GM18505 (cell line): ENCODE measurements at regions not wholly inside any gene's neighbourhood (a gene's known extent, or its start where the extent isn't known, plus 50 kb on each side); places are given as distances from the start of the nearest gene placed in this dataset.
A peak's percentile ranks its signal among the peaks of the same experiment; 100 is the strongest.

Source experiments
- ATAC-seq: cut with Tn5 transposase; IDR thresholded peaks from one replicate; pipeline ENCODE4 v1.9.1; 2021; ENCODE audit not compliant: unreplicated experiment
- POLR2A ChIP-seq: IDR thresholded peaks from 4 replicates; pipeline ENCODE4 v1.6.1; 2011; ENCODE audit warnings: borderline replicate concordance; ENCODE audit not compliant: insufficient read depth, insufficient read length; ENCODE audit errors: extremely low read depth

GRCh38 chr20:9981829-9982228 is 53.0 kb upstream of the ANKEF1 start:
- no peak for TF ChIP-seq POLR2A
- no peak for ATAC-seq

- ATAC-seq = peak; percentile 97
- no peak for TF ChIP-seq POLR2A
Measured at GRCh38 chr20:9978397-9979004, 56.3 kb upstream of the ANKEF1 start.

GRCh38 chr20:9977629-9978028 is 57.2 kb upstream of the ANKEF1 start:
- TF ChIP-seq POLR2A = no peak
- ATAC-seq = no peak

GRCh38 chr20:9974324-9974723 is 60.5 kb upstream of the ANKEF1 start:
- TF ChIP-seq POLR2A = no peak
- ATAC-seq = no peak

GRCh38 chr20:9971746-9972145 is 63.0 kb upstream of the ANKEF1 start:
- no peak for ATAC-seq
- no peak for TF ChIP-seq POLR2A

GRCh38 chr20:9969626-9970025 is 65.2 kb upstream of the ANKEF1 start:
- ATAC-seq = no peak
- no peak for TF ChIP-seq POLR2A

- no peak for TF ChIP-seq POLR2A
- no peak for ATAC-seq
Measured at GRCh38 chr20:9968015-9968414, 66.8 kb upstream of the ANKEF1 start.

GRCh38 chr20:9966966-9967365 is 67.8 kb upstream of the ANKEF1 start:
- TF ChIP-seq POLR2A = no peak
- no peak for ATAC-seq

- TF ChIP-seq POLR2A = no peak
- no peak for ATAC-seq
Measured at GRCh38 chr20:9963029-9963428, 71.8 kb upstream of the ANKEF1 start.

- no peak for ATAC-seq
- no peak for TF ChIP-seq POLR2A
Measured at GRCh38 chr20:9958693-9959092, 76.1 kb upstream of the ANKEF1 start.

- ATAC-seq = no peak
Measured at GRCh38 chr20:9955646-9956045, 79.1 kb upstream of the ANKEF1 start.

GRCh38 chr20:9949563-9949962 is 85.2 kb upstream of the ANKEF1 start:
- no peak for ATAC-seq
- TF ChIP-seq POLR2A = no peak

More at GRCh38 chr20:9955646-9956045, 79.1 kb upstream of the ANKEF1 start:
- TF ChIP-seq POLR2A = no peak

- TF ChIP-seq POLR2A = no peak
- no peak for ATAC-seq
Measured at GRCh38 chr20:9945408-9945807, 89.4 kb upstream of the ANKEF1 start.

- ATAC-seq = no peak
Measured at GRCh38 chr20:9942736-9943135, 92.1 kb upstream of the ANKEF1 start.

GRCh38 chr20:9940329-9940728 is 94.5 kb upstream of the ANKEF1 start:
- TF ChIP-seq POLR2A = no peak

More at GRCh38 chr20:9942736-9943135, 92.1 kb upstream of the ANKEF1 start:
- TF ChIP-seq POLR2A = no peak

More at GRCh38 chr20:9940329-9940728, 94.5 kb upstream of the ANKEF1 start:
- no peak for ATAC-seq
